ENCODE measurements at regions not wholly inside any gene's neighbourhood (a gene's known extent, or its start where the extent isn't known, plus 50 kb on each side); places are given as distances from the start of the nearest gene placed in this dataset.

GRCh38 chr4:180430283-180430682 is 1812.9 kb upstream of the TENM3 start:
- no peaks in the 10 kb centered on the region for H3K27me3 ChIP-seq (replicated peaks; ENCODE audit: control insufficient read depth, insufficient read depth, low read length)
- TF ChIP-seq CTCF (IDR thresholded peaks at IDR 0.05; ENCODE audit: insufficient read depth, low read length, poor library complexity, severe bottlenecking), result no peak
- no peak overlapping the region for H3K4me3 ChIP-seq (replicated peaks; ENCODE audit: low read depth, low read length)
- H3K36me3 ChIP-seq (ENCODE audit: control insufficient read depth, insufficient read depth, low read length), result no peaks in the 10 kb centered on the region
- no peak for DNase-seq (ENCODE audit: extremely low read depth, insufficient read length)

- DNase-seq (ENCODE audit: extremely low read depth, insufficient read length), result no peak
- no peak for TF ChIP-seq CTCF (IDR thresholded peaks at IDR 0.05; ENCODE audit: insufficient read depth, low read length, poor library complexity, severe bottlenecking)
- no peaks in the 10 kb centered on the region for H3K27me3 ChIP-seq (replicated peaks; ENCODE audit: control insufficient read depth, insufficient read depth, low read length)
- H3K4me3 ChIP-seq (replicated peaks; ENCODE audit: low read depth, low read length), result no peak overlapping the region
- no peaks in the 10 kb centered on the region for H3K36me3 ChIP-seq (ENCODE audit: control insufficient read depth, insufficient read depth, low read length)
Observed at GRCh38 chr4:180434131-180434895, 1808.9 kb upstream of the TENM3 start.

GRCh38 chr4:180436361-180436760 is 1806.8 kb upstream of the TENM3 start:
- Histone ChIP-seq H3K36me3 (ENCODE audit: control insufficient read depth, insufficient read depth, low read length) (no peaks in the 10 kb centered on the region), H3K27me3 (replicated peaks; ENCODE audit: control insufficient read depth, insufficient read depth, low read length) (no peaks in the 10 kb centered on the region), H3K4me3 (replicated peaks; ENCODE audit: low read depth, low read length) (no peak overlapping the region)
- TF ChIP-seq CTCF (IDR thresholded peaks at IDR 0.05; ENCODE audit: insufficient read depth, low read length, poor library complexity, severe bottlenecking), result no peak
- no peak for DNase-seq (ENCODE audit: extremely low read depth, insufficient read length)

GRCh38 chr4:180437601-180438000 is 1805.6 kb upstream of the TENM3 start:
- no peaks in the 10 kb centered on the region for H3K27me3 ChIP-seq (replicated peaks; ENCODE audit: control insufficient read depth, insufficient read depth, low read length)
- no peak overlapping the region for H3K4me3 ChIP-seq (replicated peaks; ENCODE audit: low read depth, low read length)
- H3K36me3 ChIP-seq (ENCODE audit: control insufficient read depth, insufficient read depth, low read length), result no peaks in the 10 kb centered on the region
- no peak for DNase-seq (ENCODE audit: extremely low read depth, insufficient read length)
- no peak for TF ChIP-seq CTCF (IDR thresholded peaks at IDR 0.05; ENCODE audit: insufficient read depth, low read length, poor library complexity, severe bottlenecking)

- Histone ChIP-seq H3K36me3 (ENCODE audit: control insufficient read depth, insufficient read depth, low read length) (no peaks in the 10 kb centered on the region), H3K27me3 (replicated peaks; ENCODE audit: control insufficient read depth, insufficient read depth, low read length) (no peaks in the 10 kb centered on the region), H3K4me3 (replicated peaks; ENCODE audit: low read depth, low read length) (no peak overlapping the region)
- no peak for DNase-seq (ENCODE audit: extremely low read depth, insufficient read length)
- no peak for TF ChIP-seq CTCF (IDR thresholded peaks at IDR 0.05; ENCODE audit: insufficient read depth, low read length, poor library complexity, severe bottlenecking)
Observed at GRCh38 chr4:180448306-180448705, 1794.9 kb upstream of the TENM3 start.
